H1 (cell line): ENCODE measurements at regions not wholly inside any gene's neighbourhood (a gene's known extent, or its start where the extent isn't known, plus 50 kb on each side); places are given as distances from the start of the nearest gene placed in this dataset.

ENCODE experiments used
- CTCF ChIA-PET: fragments of 300-600 bp; sonication (Branson Sonifier 250); formaldehyde crosslinking; loops from one replicate; lab custom pipeline; 2021; ENCODE audit not compliant: partially characterized antibody; lab: Charles Lee
- POLR2A ChIA-PET: fragments of 300-600 bp; sonication (Branson Sonifier 250); formaldehyde crosslinking; loops from one replicate; lab custom pipeline; 2021; ENCODE audit warnings: inconsistent platforms; ENCODE audit not compliant: partially characterized antibody; lab: Charles Lee
- DNase-seq, 2 experiments: peaks; one replicate each; pipeline versions ENCODE4 v3.0.0 to v3.0.0-alpha.2; 2010 to 2022; ENCODE audit warnings: low spot score in 2 of 2, low read depth in 1 of 2, mixed read lengths in 1 of 2
- FAIRE-seq: peaks from 2 replicates; lab custom pipeline; 2011; peaks lifted over from hg19 to GRCh38; lab: Jason Lieb, UNC
- H2AFZ ChIP-seq: 2 replicates; pipeline ENCODE4 v1.8.1; 2012; ENCODE audit warnings: low read length, inconsistent platforms
- H2AK5ac ChIP-seq: 2 replicates; pipeline ENCODE4 v1.6.1; 2013; ENCODE audit warnings: low read depth, low read length
- H2BK120ac ChIP-seq: replicated peaks from 2 replicates; pipeline ENCODE3; 2013; ENCODE audit warnings: low read depth, low read length, inconsistent platforms
- H2BK12ac ChIP-seq: 2 replicates; pipeline ENCODE4 v1.6.1; 2013; ENCODE audit warnings: low read depth, low read length
- H2BK15ac ChIP-seq: 2 replicates; pipeline ENCODE4 v1.6.1; 2013; ENCODE audit warnings: low read length
- H2BK20ac ChIP-seq: 2 replicates; pipeline ENCODE4 v1.6.1; 2013; ENCODE audit warnings: low read length
- H2BK5ac ChIP-seq: 2 replicates; pipeline ENCODE4 v1.6.1; 2013; ENCODE audit warnings: low read depth, low read length
- H3K14ac ChIP-seq: 2 replicates; pipeline ENCODE4 v1.6.1; 2013; ENCODE audit warnings: inconsistent platforms; ENCODE audit not compliant: insufficient read length
- H3K18ac ChIP-seq: 2 replicates; pipeline ENCODE4 v1.6.1; 2013; ENCODE audit warnings: low read length; ENCODE audit errors: extremely low read depth
- H3K23ac ChIP-seq: 2 replicates; pipeline ENCODE4 v1.6.1; 2013; ENCODE audit warnings: inconsistent platforms; ENCODE audit not compliant: insufficient read length
- H3K23me2 ChIP-seq: 2 replicates; pipeline ENCODE4 v1.6.1; 2013; ENCODE audit warnings: low read depth, low read length
- H3K27ac ChIP-seq: 2 replicates; pipeline ENCODE4 v1.6.1; 2011; ENCODE audit warnings: low read depth, low read length, inconsistent platforms
- H3K27me3 ChIP-seq, 4 experiments: replicated peaks in 1 of 4; 1 replicate in 1 of 4; 2 replicates in 3 of 4; pipeline versions ENCODE4 v1.6.1 to v1.8.1; 2011 to 2013; ENCODE audit warnings: low read length in 3 of 4, mild to moderate bottlenecking in 3 of 4, inconsistent platforms in 2 of 4, mixed read lengths in 2 of 4, moderate library complexity in 1 of 4; ENCODE audit not compliant: control insufficient read depth in 3 of 4, insufficient read depth in 3 of 4; ENCODE audit errors: extremely low read depth in 1 of 4
- H3K36me3 ChIP-seq, 4 experiments: 2 replicates each; pipeline versions ENCODE4 v1.6.1 to v1.8.1; 2011 to 2013; ENCODE audit warnings: mild to moderate bottlenecking in 4 of 4, low read length in 3 of 4, moderate library complexity in 2 of 4, control low read depth in 1 of 4, inconsistent platforms in 1 of 4; ENCODE audit not compliant: insufficient read depth in 4 of 4, control insufficient read depth in 2 of 4
- H3K4ac ChIP-seq: replicated peaks from 2 replicates; pipeline ENCODE3; 2013; ENCODE audit warnings: low read length, low read depth, mixed read lengths, inconsistent platforms; ENCODE audit not compliant: insufficient read length
- H3K4me1 ChIP-seq, 4 experiments: replicated peaks in 1 of 4; 1 replicate in 1 of 4; 2 replicates in 3 of 4; pipeline versions ENCODE4 v1.6.1 to v1.8.1; 2011 to 2013; ENCODE audit warnings: low read length in 3 of 4, inconsistent platforms in 2 of 4, mixed read lengths in 1 of 4; ENCODE audit not compliant: insufficient read depth in 4 of 4, control insufficient read depth in 3 of 4
- H3K4me2 ChIP-seq, 2 experiments: 2 replicates each; pipeline versions ENCODE4 v1.6.1 to v1.8.1; 2011 to 2013; ENCODE audit warnings: low read depth in 2 of 2, low read length in 2 of 2, control low read depth in 1 of 2, inconsistent platforms in 1 of 2, mild to moderate bottlenecking in 1 of 2; ENCODE audit not compliant: insufficient read depth in 1 of 2
- H3K4me3 ChIP-seq, 4 experiments: fragments of 200-600, 300-600 bp in 1 of 4; sonication (generic), shearing (Covaris generic), sonication (Bioruptor Twin) in 1 of 4; 2 replicates each; pipeline versions ENCODE4 v1.5.1 to v1.8.1; 2011 to 2016; ENCODE audit warnings: low read length in 4 of 4, low read depth in 3 of 4, control low read depth in 2 of 4, inconsistent platforms in 2 of 4, mild to moderate bottlenecking in 2 of 4, mixed read lengths in 1 of 4, moderate library complexity in 1 of 4; ENCODE audit not compliant: insufficient read depth in 2 of 4; ENCODE audit errors: extremely low read depth in 1 of 4
- H3K56ac ChIP-seq: replicated peaks from 2 replicates; pipeline ENCODE3; 2013; ENCODE audit warnings: low read depth, mild to moderate bottlenecking, mixed read lengths, low read length, inconsistent platforms; ENCODE audit not compliant: insufficient read length
- H3K79me1 ChIP-seq: 2 replicates; pipeline ENCODE4 v1.6.1; 2013; ENCODE audit warnings: low read depth, low read length, control low read depth
- H3K79me2 ChIP-seq, 2 experiments: 2 replicates each; pipeline versions ENCODE4 v1.6.1 to v1.8.1; 2012 to 2013; ENCODE audit warnings: low read length in 2 of 2, mild to moderate bottlenecking in 2 of 2, inconsistent platforms in 1 of 2; ENCODE audit not compliant: insufficient read depth in 2 of 2, control insufficient read depth in 1 of 2
- H3K9ac ChIP-seq, 4 experiments: replicated peaks in 1 of 4; 1 replicate in 1 of 4; 2 replicates in 3 of 4; pipeline versions ENCODE4 v1.6.1 to v1.8.1; 2011 to 2013; ENCODE audit warnings: low read depth in 3 of 4, low read length in 3 of 4, control low read depth in 2 of 4, mild to moderate bottlenecking in 2 of 4, moderate library complexity in 2 of 4, inconsistent platforms in 1 of 4; ENCODE audit errors: extremely low read depth in 1 of 4
- H3K9me3 ChIP-seq, 2 experiments: 2 replicates each; pipeline versions ENCODE4 v1.6.1 to v1.8.1; 2012 to 2013; ENCODE audit warnings: mild to moderate bottlenecking in 2 of 2, moderate library complexity in 2 of 2, control low read depth in 1 of 2, inconsistent platforms in 1 of 2, low read depth in 1 of 2, low read length in 1 of 2, mixed read lengths in 1 of 2; ENCODE audit not compliant: insufficient read depth in 2 of 2
- H4K20me1 ChIP-seq, 2 experiments: replicated peaks in 1 of 2; 2 replicates each; pipeline versions ENCODE3 to v1.8.1; 2011 to 2013; ENCODE audit warnings: inconsistent platforms in 2 of 2, low read length in 2 of 2, mild to moderate bottlenecking in 1 of 2; ENCODE audit not compliant: insufficient read depth in 2 of 2, control insufficient read depth in 1 of 2
- H4K5ac ChIP-seq: 2 replicates; pipeline ENCODE4 v1.6.1; 2013; ENCODE audit warnings: low read length, low read depth, mixed read lengths, inconsistent platforms; ENCODE audit not compliant: insufficient read length
- H4K8ac ChIP-seq: 2 replicates; pipeline ENCODE4 v1.8.0; 2013; ENCODE audit warnings: mild to moderate bottlenecking, moderate library complexity, low read length, inconsistent platforms; ENCODE audit not compliant: insufficient read depth; ENCODE audit errors: extremely low read depth
- H4K91ac ChIP-seq: replicated peaks from 2 replicates; pipeline ENCODE3; 2013; ENCODE audit warnings: low read length, mixed read lengths, inconsistent platforms; ENCODE audit not compliant: insufficient read length
- BRCA1 ChIP-seq: IDR thresholded peaks from 2 replicates; pipeline ENCODE4 v1.6.1; 2012; ENCODE audit warnings: low read depth, low read length, improper control_type of control experiment
- FOSL1 ChIP-seq: IDR thresholded peaks from 2 replicates; pipeline ENCODE4 v1.6.1; 2011; ENCODE audit warnings: mild to moderate bottlenecking, low read depth, low read length, moderate library complexity; ENCODE audit not compliant: insufficient read depth
- GTF2F1 ChIP-seq: IDR thresholded peaks from 2 replicates; pipeline ENCODE4 v1.6.1; 2012; ENCODE audit warnings: low read depth, low read length, improper control_type of control experiment, borderline replicate concordance
- POU5F1 ChIP-seq: IDR thresholded peaks from 2 replicates; pipeline ENCODE4 v1.6.1; 2011; ENCODE audit warnings: low read depth, mild to moderate bottlenecking, low read length, moderate library complexity
- SIX5 ChIP-seq: IDR thresholded peaks from 2 replicates; pipeline ENCODE4 v1.6.1; 2011; ENCODE audit warnings: mild to moderate bottlenecking, low read depth, low read length
- ZNF274 ChIP-seq: IDR thresholded peaks from 2 replicates; pipeline ENCODE4 v1.7.0; 2012; ENCODE audit warnings: low read length, borderline replicate concordance; ENCODE audit errors: extremely low read depth
- WGBS, 2 experiments: shearing (Covaris generic) in 1 of 2; methylation state at CpG; one replicate each; pipeline versions ENCODE4 v1.1.6 to v1.1.7; 2013 to 2015; ENCODE audit warnings: low lambda C conversion rate in 2 of 2, mixed read lengths in 2 of 2, inconsistent platforms in 1 of 2, low coverage in 1 of 2, missing lambda C conversion rate in 1 of 2; ENCODE audit not compliant: insufficient replicate concordance in 2 of 2, insufficient coverage in 1 of 2, insufficient read length in 1 of 2; ENCODE audit errors: extremely low coverage in 1 of 2, missing lambda C conversion rate in 1 of 2; 5-methylcytosine and 5-hydroxymethylcytosine counted together

DNA sequence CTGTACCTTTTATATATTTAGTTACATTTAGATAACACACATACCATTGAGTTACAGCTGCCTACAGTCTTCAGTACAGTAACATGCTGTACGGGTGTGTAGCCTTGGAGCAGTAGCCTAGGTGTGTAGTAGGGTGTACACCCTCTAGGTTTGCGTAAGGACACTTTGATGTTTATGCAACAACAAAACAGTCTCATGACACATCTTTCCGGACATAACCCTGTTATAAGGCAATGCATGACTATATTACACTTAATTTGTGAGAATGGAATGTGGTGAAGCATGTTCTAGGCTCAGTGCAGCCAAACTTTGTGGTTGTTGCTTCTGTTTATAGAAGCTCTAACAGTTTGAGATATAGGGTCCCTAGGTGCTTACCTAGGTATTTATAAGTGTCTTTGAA, 65.4 kb downstream of the SPRY1 start:
- H4K91ac ChIP-seq = no peak overlapping the region
- no peak overlapping the region for H2BK5ac ChIP-seq

More for the DNA sequence above, 65.4 kb downstream of the SPRY1 start:
- Histone ChIP-seq H3K79me1 (no peaks in the 10 kb centered on the region), H4K8ac (no peak overlapping the region), H3K14ac (no peak overlapping the region), H2BK12ac (no peak overlapping the region), H2BK120ac (no peak overlapping the region), H3K36me3 (no peaks in the 10 kb centered on the region), H3K4me1 (no peaks in the 10 kb centered on the region), H2BK15ac (no peak overlapping the region), H3K23me2 (no peaks in the 10 kb centered on the region), H3K79me2 (no peaks in the 10 kb centered on the region), H3K23ac (no peak overlapping the region), H2AK5ac (no peak overlapping the region), H3K18ac (no peak overlapping the region), H3K4me2 (no peak overlapping the region), H4K5ac (no peak overlapping the region), H3K9ac (no peak overlapping the region), H3K56ac (no peak overlapping the region), H3K27ac (no peak overlapping the region), H2AFZ (no peak overlapping the region), H2BK20ac (no peak overlapping the region), H3K27me3 (no peaks in the 10 kb centered on the region), H3K9me3 (no peaks in the 10 kb centered on the region), H3K4ac (no peak overlapping the region), H3K4me3 (no peak overlapping the region), H4K20me1 (no peaks in the 10 kb centered on the region)
- ChIA-PET POLR2A (no interaction called here), CTCF (interaction anchor here (0.6 to 0.9 kb wide), 3 partner anchors 26 to 349 kb away, joined by 3 read pairs; no protein-coding TSS in a partner anchor)
- TF ChIP-seq POU5F1 (no peak), FOSL1 (no peak), GTF2F1 (no peak), ZNF274 (no peak), SIX5 (no peak), BRCA1 (no peak)
- no peak for FAIRE-seq
- WGBS, 2 experiments = 99% methylated on average over 3 of the region's 3 CpGs; no CpG with 5 or more reads in 1 of the 2 experiments
- no peak for DNase-seq
